ENCODE measurements at regions not wholly inside any gene's neighbourhood (a gene's known extent, or its start where the extent isn't known, plus 50 kb on each side); places are given as distances from the start of the nearest gene placed in this dataset.

GRCh38 chr15:97691799-97692198 lies 268.7 kb upstream of the ARRDC4 start (continued):
- TF ChIP-seq GLIS2 (tag by site-specific recombination; IDR thresholded peaks at IDR 0.05) (0 out of 2 replicates have a peak, but pooled peaks have one; percentile 32), ZNF571 (tag by site-specific recombination; IDR thresholded peaks at IDR 0.05) (no peak), GFI1B (tag by site-specific recombination; IDR thresholded peaks at IDR 0.05) (no peak), ZNF660 (tag by site-specific recombination; IDR thresholded peaks at IDR 0.05) (no peak), ZBTB48 (tag by site-specific recombination; IDR thresholded peaks at IDR 0.05) (no peak), HIC1 (tag by site-specific recombination; IDR thresholded peaks at IDR 0.05) (peak; percentile 93)
- TF ChIP-seq, protein P1, sequence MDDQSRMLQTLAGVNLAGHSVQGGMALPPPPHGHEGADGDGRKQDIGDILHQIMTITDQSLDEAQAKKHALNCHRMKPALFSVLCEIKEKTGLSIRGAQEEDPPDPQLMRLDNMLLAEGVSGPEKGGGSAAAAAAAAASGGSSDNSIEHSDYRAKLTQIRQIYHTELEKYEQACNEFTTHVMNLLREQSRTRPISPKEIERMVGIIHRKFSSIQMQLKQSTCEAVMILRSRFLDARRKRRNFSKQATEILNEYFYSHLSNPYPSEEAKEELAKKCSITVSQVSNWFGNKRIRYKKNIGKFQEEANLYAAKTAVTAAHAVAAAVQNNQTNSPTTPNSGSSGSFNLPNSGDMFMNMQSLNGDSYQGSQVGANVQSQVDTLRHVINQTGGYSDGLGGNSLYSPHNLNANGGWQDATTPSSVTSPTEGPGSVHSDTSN (CRISPR knock-in tag; IDR thresholded peaks at IDR 0.05): no peak

DNA sequence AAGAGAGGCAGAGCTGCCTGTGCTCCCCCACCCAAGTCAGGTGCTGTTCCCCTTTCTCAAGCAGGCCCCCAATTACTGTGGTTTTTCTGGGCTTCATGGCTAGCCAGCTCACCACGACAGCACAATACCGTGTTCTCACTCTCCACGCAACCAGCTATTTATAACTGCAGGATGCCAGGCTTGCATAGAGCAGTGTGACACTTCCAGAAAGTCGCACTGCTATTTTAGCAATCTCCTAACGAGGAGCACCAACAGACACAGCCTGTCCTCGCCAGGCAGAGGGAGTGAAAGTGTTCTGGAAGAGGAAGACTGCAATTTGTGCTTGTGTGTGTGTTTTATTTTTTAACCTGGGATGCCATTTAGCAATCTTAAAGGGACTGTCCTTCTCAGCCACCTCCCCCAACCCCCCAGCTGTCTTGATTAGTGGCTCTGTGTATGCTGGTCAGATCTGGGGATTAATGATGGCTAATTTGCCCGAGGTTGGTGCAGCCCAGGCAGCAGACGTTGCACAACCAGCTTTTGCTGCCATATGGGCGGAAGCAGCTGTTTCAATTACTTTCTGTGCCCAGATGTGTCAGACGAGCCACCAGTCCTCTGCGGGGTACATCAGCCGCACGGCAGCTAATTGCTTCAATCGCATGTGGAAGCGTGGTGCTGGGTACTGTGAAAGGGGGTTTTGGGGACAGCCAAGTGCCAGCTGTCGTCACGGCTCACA lies 268.0 kb upstream of the ARRDC4 start:
- no peaks in the 10 kb centered on the region for H3K36me3 ChIP-seq (ENCODE audit: control insufficient read depth in 2 of 2, insufficient read depth in 1 of 2, low read length in 2 of 2)
- CTCF ChIA-PET: no interaction called here
- POLR2A ChIA-PET: no interaction called here
- no peak overlapping the region for H3K4me3 ChIP-seq (ENCODE audit: low read depth, low read length)
- no peak overlapping the region for H3K27ac ChIP-seq (ENCODE audit: extremely low read depth, low read depth, low read length)
- no peak for TF ChIP-seq ZNF548 (tag by site-specific recombination; IDR thresholded peaks at IDR 0.05)
- TF ChIP-seq ZSCAN30 (tag by site-specific recombination; IDR thresholded peaks at IDR 0.05): no peak
- TF ChIP-seq ZNF157 (tag by site-specific recombination; IDR thresholded peaks at IDR 0.05): no peak
- TF ChIP-seq ZNF350 (tag by site-specific recombination; IDR thresholded peaks at IDR 0.05): no peak
- no peak for TF ChIP-seq ZNF426 (tag by site-specific recombination; IDR thresholded peaks at IDR 0.05)
- no peak for TF ChIP-seq ZNF335 (tag by site-specific recombination; conservative IDR thresholded peaks at IDR 0.05)
- TF ChIP-seq ZBTB1 (tag by site-specific recombination; IDR thresholded peaks at IDR 0.05): no peak
- TF ChIP-seq ZNF830 (tag by site-specific recombination; IDR thresholded peaks at IDR 0.05; ENCODE audit: low read depth): no peak
- H3K4me1 ChIP-seq (ENCODE audit: control insufficient read depth, insufficient read depth, low read length): no peaks in the 10 kb centered on the region
- no peaks in the 10 kb centered on the region for H3K9me3 ChIP-seq (ENCODE audit: control insufficient read depth, insufficient read depth, low read depth, low read length)

- ChIA-PET CTCF (interaction anchor here (1.2 kb wide), 1 partner anchor 12 kb away, joined by 3 read pairs; no protein-coding TSS in a partner anchor), POLR2A (no interaction called here)
- H3K27ac ChIP-seq (ENCODE audit: extremely low read depth, low read depth, low read length): no peak overlapping the region
- no peaks in the 10 kb centered on the region for H3K4me1 ChIP-seq (ENCODE audit: control insufficient read depth, insufficient read depth, low read length)
- no peak overlapping the region for H3K4me3 ChIP-seq (ENCODE audit: low read depth, low read length)
- H3K36me3 ChIP-seq (ENCODE audit: control insufficient read depth in 2 of 2, insufficient read depth in 1 of 2, low read length in 2 of 2): no peaks in the 10 kb centered on the region
- no peaks in the 10 kb centered on the region; the same call in 1 of the 2 replicates for H3K9me3 ChIP-seq (ENCODE audit: control insufficient read depth, insufficient read depth, low read depth, low read length)
- TF ChIP-seq ZSCAN16 (tag by site-specific recombination; IDR thresholded peaks at IDR 0.05): no peak
- TF ChIP-seq, protein P2, sequence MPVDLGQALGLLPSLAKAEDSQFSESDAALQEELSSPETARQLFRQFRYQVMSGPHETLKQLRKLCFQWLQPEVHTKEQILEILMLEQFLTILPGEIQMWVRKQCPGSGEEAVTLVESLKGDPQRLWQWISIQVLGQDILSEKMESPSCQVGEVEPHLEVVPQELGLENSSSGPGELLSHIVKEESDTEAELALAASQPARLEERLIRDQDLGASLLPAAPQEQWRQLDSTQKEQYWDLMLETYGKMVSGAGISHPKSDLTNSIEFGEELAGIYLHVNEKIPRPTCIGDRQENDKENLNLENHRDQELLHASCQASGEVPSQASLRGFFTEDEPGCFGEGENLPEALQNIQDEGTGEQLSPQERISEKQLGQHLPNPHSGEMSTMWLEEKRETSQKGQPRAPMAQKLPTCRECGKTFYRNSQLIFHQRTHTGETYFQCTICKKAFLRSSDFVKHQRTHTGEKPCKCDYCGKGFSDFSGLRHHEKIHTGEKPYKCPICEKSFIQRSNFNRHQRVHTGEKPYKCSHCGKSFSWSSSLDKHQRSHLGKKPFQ (tag by site-specific recombination; IDR thresholded peaks at IDR 0.05): no peak
- no peak for TF ChIP-seq ZNF585B (tag by site-specific recombination; IDR thresholded peaks at IDR 0.05)
- TF ChIP-seq, protein P3, sequence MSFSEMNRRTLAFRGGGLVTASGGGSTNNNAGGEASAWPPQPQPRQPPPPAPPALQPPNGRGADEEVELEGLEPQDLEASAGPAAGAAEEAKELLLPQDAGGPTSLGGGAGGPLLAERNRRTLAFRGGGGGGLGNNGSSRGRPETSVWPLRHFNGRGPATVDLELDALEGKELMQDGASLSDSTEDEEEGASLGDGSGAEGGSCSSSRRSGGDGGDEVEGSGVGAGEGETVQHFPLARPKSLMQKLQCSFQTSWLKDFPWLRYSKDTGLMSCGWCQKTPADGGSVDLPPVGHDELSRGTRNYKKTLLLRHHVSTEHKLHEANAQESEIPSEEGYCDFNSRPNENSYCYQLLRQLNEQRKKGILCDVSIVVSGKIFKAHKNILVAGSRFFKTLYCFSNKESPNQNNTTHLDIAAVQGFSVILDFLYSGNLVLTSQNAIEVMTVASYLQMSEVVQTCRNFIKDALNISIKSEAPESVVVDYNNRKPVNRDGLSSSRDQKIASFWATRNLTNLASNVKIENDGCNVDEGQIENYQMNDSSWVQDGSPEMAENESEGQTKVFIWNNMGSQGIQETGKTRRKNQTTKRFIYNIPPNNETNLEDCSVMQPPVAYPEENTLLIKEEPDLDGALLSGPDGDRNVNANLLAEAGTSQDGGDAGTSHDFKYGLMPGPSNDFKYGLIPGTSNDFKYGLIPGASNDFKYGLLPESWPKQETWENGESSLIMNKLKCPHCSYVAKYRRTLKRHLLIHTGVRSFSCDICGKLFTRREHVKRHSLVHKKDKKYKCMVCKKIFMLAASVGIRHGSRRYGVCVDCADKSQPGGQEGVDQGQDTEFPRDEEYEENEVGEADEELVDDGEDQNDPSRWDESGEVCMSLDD (tag by site-specific recombination; IDR thresholded peaks at IDR 0.05): no peak
- no peak for TF ChIP-seq ZNF155 (tag by site-specific recombination; IDR thresholded peaks at IDR 0.05)
- TF ChIP-seq ZNF548 (tag by site-specific recombination; IDR thresholded peaks at IDR 0.05): no peak
- no peak for TF ChIP-seq ZNF433 (tag by site-specific recombination; IDR thresholded peaks at IDR 0.05; ENCODE audit: low read depth)
- no peak for TF ChIP-seq ZNF843 (tag by site-specific recombination; IDR thresholded peaks at IDR 0.05)
- no peak for TF ChIP-seq ZNF248 (tag by site-specific recombination; IDR thresholded peaks at IDR 0.05)
- TF ChIP-seq ZNF423 (tag by site-specific recombination; IDR thresholded peaks at IDR 0.05): no peak
- TF ChIP-seq HIC1 (tag by site-specific recombination; IDR thresholded peaks at IDR 0.05): no peak
Measured at GRCh38 chr15:97694456-97694855, 266.0 kb upstream of the ARRDC4 start.

Measured in HEK293 (cell line).